GM12891 (cell line): ENCODE measurements at regions not wholly inside any gene's neighbourhood (a gene's known extent, or its start where the extent isn't known, plus 50 kb on each side); places are given as distances from the start of the nearest gene placed in this dataset.
A peak's percentile ranks its signal among the peaks of the same experiment; 100 is the strongest.

Source experiments
- DNase-seq: peaks from one replicate; pipeline ENCODE4 v3.0.0; 2011; ENCODE audit warnings: low spot score; ENCODE audit not compliant: insufficient read length
- FAIRE-seq: peaks from 2 replicates; lab custom pipeline; 2011; peaks lifted over from hg19 to GRCh38; lab: Jason Lieb, UNC
- PAX5 ChIP-seq: IDR thresholded peaks from 2 replicates; pipeline ENCODE4 v1.6.1; 2011; ENCODE audit warnings: low read length, moderate library complexity, mild to moderate bottlenecking; ENCODE audit not compliant: insufficient read depth, severe bottlenecking
- POLR2A ChIP-seq: IDR thresholded peaks from 2 replicates; pipeline ENCODE4 v1.6.1; 2011; ENCODE audit warnings: low read depth, low read length, control low read depth
- POLR2AphosphoS5 ChIP-seq: IDR thresholded peaks from 2 replicates; pipeline ENCODE4 v1.6.1; 2011; ENCODE audit warnings: low read depth, low read length, control low read depth
- POU2F2 ChIP-seq: IDR thresholded peaks from 2 replicates; pipeline ENCODE4 v1.6.1; 2011; ENCODE audit warnings: low read depth, mild to moderate bottlenecking, control low read depth, low read length, moderate library complexity
- SPI1 ChIP-seq: IDR thresholded peaks from 2 replicates; pipeline ENCODE4 v1.6.1; 2011; ENCODE audit warnings: low read depth, low read length, control low read depth
- TAF1 ChIP-seq: IDR thresholded peaks from 2 replicates; pipeline ENCODE4 v1.6.1; 2011; ENCODE audit warnings: low read depth, low read length, control low read depth

GRCh38 chr21:26391166-26391565 is 181.9 kb downstream of the CYYR1 start:
- no peak for DNase-seq
- FAIRE-seq, result no peak
- TF ChIP-seq POU2F2 (no peak), TAF1 (no peak), POLR2AphosphoS5 (no peak), SPI1 (no peak), PAX5 (no peak), POLR2A (no peak)

GRCh38 chr21:26389971-26390641 is 183.0 kb downstream of the CYYR1 start:
- DNase-seq (no peak), FAIRE-seq (no peak)
- TF ChIP-seq SPI1 (peak; percentile 44; the same call in 1 of the 2 replicates), POLR2A (no peak)

- no peak for TF ChIP-seq TAF1
- TF ChIP-seq SPI1, result no peak
- no peak for TF ChIP-seq POU2F2
- no peak for TF ChIP-seq POLR2AphosphoS5
- no peak for TF ChIP-seq POLR2A
- no peak for TF ChIP-seq PAX5
- DNase-seq (no peak), FAIRE-seq (no peak)
Measured at GRCh38 chr21:26388731-26389231, 184.3 kb downstream of the CYYR1 start.

GRCh38 chr21:26385721-26386120 is 187.4 kb downstream of the CYYR1 start:
- no peak for DNase-seq
- TF ChIP-seq PAX5 (no peak), SPI1 (no peak), TAF1 (no peak), POU2F2 (no peak), POLR2AphosphoS5 (no peak), POLR2A (no peak)
- no peak for FAIRE-seq

GRCh38 chr21:26379561-26379960 is 193.5 kb downstream of the CYYR1 start:
- TF ChIP-seq PAX5, result no peak
- no peak for TF ChIP-seq POLR2AphosphoS5
- TF ChIP-seq TAF1, result no peak
- TF ChIP-seq POLR2A, result no peak
- no peak for TF ChIP-seq SPI1
- no peak for TF ChIP-seq POU2F2
- FAIRE-seq, result no peak
- no peak for DNase-seq

GRCh38 chr21:26377111-26377694 is 195.9 kb downstream of the CYYR1 start:
- no peak for DNase-seq
- no peak for FAIRE-seq
- TF ChIP-seq TAF1, result no peak

- FAIRE-seq (no peak), DNase-seq (no peak)
- no peak for TF ChIP-seq PAX5
- TF ChIP-seq POLR2AphosphoS5, result no peak
- no peak for TF ChIP-seq POLR2A
- TF ChIP-seq TAF1, result no peak
- TF ChIP-seq POU2F2, result no peak
- TF ChIP-seq SPI1, result no peak
Measured at GRCh38 chr21:26374817-26375216, 198.3 kb downstream of the CYYR1 start.

- TF ChIP-seq TAF1, result no peak
- no peak for TF ChIP-seq PAX5
- TF ChIP-seq SPI1, result no peak
- no peak for TF ChIP-seq POU2F2
- no peak for TF ChIP-seq POLR2AphosphoS5
- TF ChIP-seq POLR2A, result no peak
- FAIRE-seq, result no peak
- no peak for DNase-seq
Measured at GRCh38 chr21:26368591-26369320, 198.2 kb upstream of the APP start.

- DNase-seq, result no peak
- no peak for FAIRE-seq
- no peak for TF ChIP-seq POLR2AphosphoS5
- no peak for TF ChIP-seq PAX5
- no peak for TF ChIP-seq SPI1
- no peak for TF ChIP-seq POLR2A
- TF ChIP-seq POU2F2, result no peak
- TF ChIP-seq TAF1, result no peak
Measured at GRCh38 chr21:26366781-26367180, 196.2 kb upstream of the APP start.
